ENCODE measurements at regions not wholly inside any gene's neighbourhood (a gene's known extent, or its start where the extent isn't known, plus 50 kb on each side); places are given as distances from the start of the nearest gene placed in this dataset.

GRCh38 chr5:136698970-136699369 is 333.6 kb upstream of the TRPC7 start:
- no peak for DNase-seq (ENCODE audit: low read depth)
- no peak overlapping the region for H3K4me3 ChIP-seq (ENCODE audit: control insufficient read depth, low read depth, low read length)
- TF ChIP-seq CTCF (IDR thresholded peaks at IDR 0.05; ENCODE audit: control insufficient read depth, insufficient read depth, low read depth, low read length, missing control alignments): no peak

- no peak overlapping the region for H3K4me3 ChIP-seq (ENCODE audit: control insufficient read depth, low read depth, low read length)
- DNase-seq (ENCODE audit: low read depth): no peak
- no peak for TF ChIP-seq CTCF (IDR thresholded peaks at IDR 0.05; ENCODE audit: control insufficient read depth, insufficient read depth, low read depth, low read length, missing control alignments)
Measured at GRCh38 chr5:136694258-136694657, 328.9 kb upstream of the TRPC7 start.

GRCh38 chr5:136689552-136689951 is 324.2 kb upstream of the TRPC7 start:
- no peak overlapping the region for H3K4me3 ChIP-seq (ENCODE audit: control insufficient read depth, low read depth, low read length)
- no peak for TF ChIP-seq CTCF (IDR thresholded peaks at IDR 0.05; ENCODE audit: control insufficient read depth, insufficient read depth, low read depth, low read length, missing control alignments)
- no peak for DNase-seq (ENCODE audit: low read depth)

- DNase-seq (ENCODE audit: low read depth): no peak
- no peak overlapping the region for H3K4me3 ChIP-seq (ENCODE audit: control insufficient read depth, low read depth, low read length)
- TF ChIP-seq CTCF (IDR thresholded peaks at IDR 0.05; ENCODE audit: control insufficient read depth, insufficient read depth, low read depth, low read length, missing control alignments): peak; percentile 34
Measured at GRCh38 chr5:136686192-136686872, 321.0 kb upstream of the TRPC7 start.

- no peak for TF ChIP-seq CTCF (IDR thresholded peaks at IDR 0.05; ENCODE audit: control insufficient read depth, insufficient read depth, low read depth, low read length, missing control alignments)
Measured at GRCh38 chr5:136682986-136683385, 317.6 kb upstream of the TRPC7 start.

GRCh38 chr5:136679233-136679632 is 313.9 kb upstream of the TRPC7 start:
- TF ChIP-seq CTCF (IDR thresholded peaks at IDR 0.05; ENCODE audit: control insufficient read depth, insufficient read depth, low read depth, low read length, missing control alignments): no peak
- no peak for DNase-seq (ENCODE audit: low read depth)

More at GRCh38 chr5:136682986-136683385, 317.6 kb upstream of the TRPC7 start:
- H3K4me3 ChIP-seq (ENCODE audit: control insufficient read depth, low read depth, low read length): no peak overlapping the region
- DNase-seq (ENCODE audit: low read depth): no peak

More at GRCh38 chr5:136679233-136679632, 313.9 kb upstream of the TRPC7 start:
- H3K4me3 ChIP-seq (ENCODE audit: control insufficient read depth, low read depth, low read length): no peak overlapping the region
